KMS-11 (cell line): ENCODE measurements at regions not wholly inside any gene's neighbourhood (a gene's known extent, or its start where the extent isn't known, plus 50 kb on each side); places are given as distances from the start of the nearest gene placed in this dataset.

Experiments
- H2AFZ ChIP-seq: fragments of 200-600 bp; sonication (generic); 2 replicates; pipeline ENCODE4 v1.6.1; 2016; ENCODE audit warnings: antibody characterized with exemption, mixed run types, low read depth
- H3K27ac ChIP-seq: fragments of 200-600 bp; sonication (generic); 2 replicates; pipeline ENCODE4 v1.6.1; 2016; ENCODE audit warnings: mild to moderate bottlenecking, mixed run types
- H3K27me3 ChIP-seq: fragments of 200-600 bp; sonication (generic); 2 replicates; pipeline ENCODE4 v1.6.1; 2017; ENCODE audit warnings: mild to moderate bottlenecking, low read depth, mixed run types, moderate library complexity; ENCODE audit not compliant: insufficient read depth
- H3K36me3 ChIP-seq: fragments of 200-600 bp; sonication (generic); 2 replicates; pipeline ENCODE4 v1.6.1; 2017; ENCODE audit warnings: mild to moderate bottlenecking, mixed run types; ENCODE audit not compliant: insufficient read depth
- H3K4me1 ChIP-seq: fragments of 200-600 bp; sonication (generic); 2 replicates; pipeline ENCODE4 v1.6.1; 2016; ENCODE audit warnings: mild to moderate bottlenecking, low read depth, mixed run types; ENCODE audit not compliant: poor library complexity, severe bottlenecking
- H3K4me2 ChIP-seq: fragments of 200-600 bp; sonication (generic); 2 replicates; pipeline ENCODE4 v1.7.0; 2016; ENCODE audit warnings: mild to moderate bottlenecking, mixed run types
- H3K4me3 ChIP-seq: fragments of 200-600 bp; sonication (generic); IDR thresholded peaks from 2 replicates; pipeline ENCODE4 v1.6.1; 2017; ENCODE audit warnings: low read depth, low read length, mixed read lengths; ENCODE audit not compliant: insufficient read depth
- H3K79me2 ChIP-seq: fragments of 200-600 bp; sonication (generic); 2 replicates; pipeline ENCODE4 v1.6.1; 2016; ENCODE audit warnings: low read depth, mixed run types; ENCODE audit not compliant: insufficient read depth
- H3K9ac ChIP-seq: fragments of 200-600 bp; sonication (generic); 2 replicates; pipeline ENCODE4 v1.6.1; 2016; ENCODE audit warnings: mild to moderate bottlenecking, mixed run types
- H4K20me1 ChIP-seq: fragments of 200-600 bp; sonication (generic); 2 replicates; pipeline ENCODE4 v1.6.1; 2016; ENCODE audit warnings: mild to moderate bottlenecking, mixed run types; ENCODE audit not compliant: insufficient read depth
- TF ChIP-seq, protein P1 (sequence below): fragments of 200-600 bp; sonication (generic); conservative IDR thresholded peaks from 2 replicates; pipeline ENCODE4 v1.6.1; 2017; ENCODE audit warnings: low read depth, mild to moderate bottlenecking, antibody characterized with exemption, low read length, moderate library complexity, mixed read lengths

DNA sequence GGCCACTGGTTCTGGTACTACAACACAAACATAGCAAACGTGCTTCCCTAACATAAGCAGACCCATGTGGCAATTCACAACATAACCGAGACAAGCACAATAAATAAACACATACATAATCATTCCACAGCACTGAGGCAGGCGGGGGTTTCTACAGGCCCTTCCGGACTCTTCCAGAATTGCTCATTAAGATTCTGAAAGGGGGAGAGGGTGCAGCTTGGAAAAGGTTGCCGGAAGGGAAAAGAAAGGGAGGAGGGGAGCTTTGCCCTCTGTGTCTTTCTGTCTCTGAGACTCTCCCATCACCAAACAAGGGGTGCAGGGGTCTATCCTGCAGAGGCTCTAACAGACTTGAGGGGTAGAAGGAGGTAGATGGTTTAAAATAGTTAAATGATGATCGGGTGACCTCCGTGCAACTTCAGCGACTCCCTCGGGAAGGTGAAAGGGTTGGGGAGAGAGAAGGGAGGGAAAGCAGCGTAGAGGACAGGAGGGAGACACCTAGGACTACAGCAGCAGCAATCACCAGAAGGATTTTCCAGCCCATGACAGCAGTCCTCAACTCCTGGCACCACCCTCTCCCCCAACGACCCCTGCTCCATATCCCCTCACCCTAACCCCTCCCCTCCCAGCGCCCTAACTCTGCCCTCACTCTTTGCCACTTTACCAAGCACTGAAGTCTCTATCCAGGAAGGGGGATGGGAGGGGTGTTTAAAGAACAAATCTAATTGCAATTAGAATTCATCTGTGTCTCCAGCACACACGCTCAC is 365.5 kb upstream of the ESRRG start:
- Histone ChIP-seq H3K4me1 (peaks cover 16% of the 10 kb centered on the region), H3K9ac (no peak overlapping the region; the same call in 1 of the 2 replicates), H3K27me3 (no peaks in the 10 kb centered on the region), H2AFZ (peak overlapping the region; percentile 93), H3K27ac (no peak overlapping the region), H3K36me3 (no peaks in the 10 kb centered on the region), H3K79me2 (no peaks in the 10 kb centered on the region), H4K20me1 (no peaks in the 10 kb centered on the region), H3K4me2 (peak overlapping the region; percentile 96), H3K4me3 (no peak overlapping the region)
- TF ChIP-seq, protein P1, sequence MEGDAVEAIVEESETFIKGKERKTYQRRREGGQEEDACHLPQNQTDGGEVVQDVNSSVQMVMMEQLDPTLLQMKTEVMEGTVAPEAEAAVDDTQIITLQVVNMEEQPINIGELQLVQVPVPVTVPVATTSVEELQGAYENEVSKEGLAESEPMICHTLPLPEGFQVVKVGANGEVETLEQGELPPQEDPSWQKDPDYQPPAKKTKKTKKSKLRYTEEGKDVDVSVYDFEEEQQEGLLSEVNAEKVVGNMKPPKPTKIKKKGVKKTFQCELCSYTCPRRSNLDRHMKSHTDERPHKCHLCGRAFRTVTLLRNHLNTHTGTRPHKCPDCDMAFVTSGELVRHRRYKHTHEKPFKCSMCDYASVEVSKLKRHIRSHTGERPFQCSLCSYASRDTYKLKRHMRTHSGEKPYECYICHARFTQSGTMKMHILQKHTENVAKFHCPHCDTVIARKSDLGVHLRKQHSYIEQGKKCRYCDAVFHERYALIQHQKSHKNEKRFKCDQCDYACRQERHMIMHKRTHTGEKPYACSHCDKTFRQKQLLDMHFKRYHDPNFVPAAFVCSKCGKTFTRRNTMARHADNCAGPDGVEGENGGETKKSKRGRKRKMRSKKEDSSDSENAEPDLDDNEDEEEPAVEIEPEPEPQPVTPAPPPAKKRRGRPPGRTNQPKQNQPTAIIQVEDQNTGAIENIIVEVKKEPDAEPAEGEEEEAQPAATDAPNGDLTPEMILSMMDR, result no peak

DNA sequence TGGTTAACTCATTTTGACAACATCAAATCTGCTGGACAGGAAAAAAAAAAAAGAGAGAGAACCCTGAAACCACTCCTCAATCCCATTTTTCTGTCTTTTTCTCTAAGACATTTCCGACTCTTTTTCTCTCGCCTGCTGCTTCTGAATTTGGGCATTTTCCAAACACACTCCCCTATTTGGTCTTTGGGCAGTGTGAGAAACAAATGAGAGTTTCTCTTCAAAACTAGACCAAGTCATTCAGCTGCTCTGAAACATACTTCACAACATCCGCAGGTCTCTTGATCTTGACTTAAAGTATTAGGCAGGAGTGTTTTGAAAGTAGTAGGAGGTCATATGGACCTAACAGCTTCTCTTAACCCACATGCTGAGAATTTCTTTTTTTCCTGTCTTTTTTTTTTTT is 364.8 kb upstream of the ESRRG start:
- H3K27ac ChIP-seq, result no peak overlapping the region
- H3K36me3 ChIP-seq, result no peaks in the 10 kb centered on the region
- H3K27me3 ChIP-seq, result no peaks in the 10 kb centered on the region
- H2AFZ ChIP-seq, result no peak overlapping the region
- H3K4me2 ChIP-seq, result no peak overlapping the region
- H4K20me1 ChIP-seq, result no peaks in the 10 kb centered on the region
- H3K4me3 ChIP-seq, result no peak overlapping the region
- peaks cover 16% of the 10 kb centered on the region for H3K4me1 ChIP-seq
- no peaks in the 10 kb centered on the region for H3K79me2 ChIP-seq
- no peak overlapping the region for H3K9ac ChIP-seq
- TF ChIP-seq, protein P1, result no peak

DNA sequence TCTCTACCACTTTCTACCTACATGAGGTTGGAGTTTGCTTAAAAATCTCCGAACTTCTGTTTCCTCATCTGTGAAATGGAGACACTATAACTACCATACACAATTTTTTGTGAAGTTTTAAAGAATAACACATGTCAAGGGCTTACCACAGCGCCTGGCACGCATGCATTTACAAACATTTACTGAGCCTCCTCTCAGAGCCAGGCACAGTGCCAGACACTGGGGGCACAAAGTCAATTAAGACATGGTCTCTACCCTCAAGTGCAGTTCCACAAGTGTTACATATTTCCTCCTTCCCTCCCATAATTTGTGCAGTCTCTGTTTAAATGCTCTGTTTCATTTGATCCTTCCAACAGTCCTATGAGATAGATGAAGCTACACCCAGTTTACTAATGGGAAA is 356.4 kb upstream of the ESRRG start:
- Histone ChIP-seq H3K4me1 (no peaks in the 10 kb centered on the region), H3K4me2 (no peak overlapping the region), H3K27ac (no peak overlapping the region), H3K36me3 (no peaks in the 10 kb centered on the region), H3K4me3 (no peak overlapping the region), H3K27me3 (no peaks in the 10 kb centered on the region), H2AFZ (no peak overlapping the region), H4K20me1 (no peaks in the 10 kb centered on the region), H3K79me2 (no peaks in the 10 kb centered on the region), H3K9ac (no peak overlapping the region)
- TF ChIP-seq, protein P1, result no peak

DNA sequence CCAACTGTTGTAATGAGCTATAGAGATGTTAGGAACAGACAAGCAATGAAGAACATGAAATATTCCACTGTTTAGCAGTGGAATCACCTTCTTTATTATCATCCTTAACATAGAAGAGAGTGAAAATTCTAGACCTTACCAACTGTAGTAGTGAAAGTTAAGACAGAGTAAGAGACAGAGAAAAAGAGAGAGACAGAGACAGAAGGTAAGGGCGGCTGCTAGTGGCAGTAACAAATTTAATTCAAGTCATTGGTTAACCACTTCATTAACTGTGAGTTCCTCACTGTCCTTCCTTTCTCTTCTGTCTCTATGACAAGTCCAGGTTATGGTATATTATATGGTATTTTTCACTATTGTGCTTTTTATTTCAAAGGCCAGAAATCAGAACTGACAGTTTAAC is 355.7 kb upstream of the ESRRG start:
- Histone ChIP-seq H3K27me3 (no peaks in the 10 kb centered on the region), H3K27ac (no peak overlapping the region), H3K4me3 (no peak overlapping the region), H4K20me1 (no peaks in the 10 kb centered on the region), H3K36me3 (no peaks in the 10 kb centered on the region), H3K4me1 (no peaks in the 10 kb centered on the region), H3K4me2 (no peak overlapping the region), H3K9ac (no peak overlapping the region), H3K79me2 (no peaks in the 10 kb centered on the region), H2AFZ (no peak overlapping the region)
- TF ChIP-seq, protein P1, result no peak
